Pulmonary artery endothelial cell (primary cell): ENCODE measurements at regions not wholly inside any gene's neighbourhood (a gene's known extent, or its start where the extent isn't known, plus 50 kb on each side); places are given as distances from the start of the nearest gene placed in this dataset.

Experiments used
- DNase-seq: peaks from one replicate; pipeline ENCODE4 v3.0.0-alpha.2; 2011; ENCODE audit warnings: low read depth, low spot score

GRCh38 chr6:113331021-113331420 is 526.1 kb upstream of the MARCKS start:
- no peak for DNase-seq

DNA sequence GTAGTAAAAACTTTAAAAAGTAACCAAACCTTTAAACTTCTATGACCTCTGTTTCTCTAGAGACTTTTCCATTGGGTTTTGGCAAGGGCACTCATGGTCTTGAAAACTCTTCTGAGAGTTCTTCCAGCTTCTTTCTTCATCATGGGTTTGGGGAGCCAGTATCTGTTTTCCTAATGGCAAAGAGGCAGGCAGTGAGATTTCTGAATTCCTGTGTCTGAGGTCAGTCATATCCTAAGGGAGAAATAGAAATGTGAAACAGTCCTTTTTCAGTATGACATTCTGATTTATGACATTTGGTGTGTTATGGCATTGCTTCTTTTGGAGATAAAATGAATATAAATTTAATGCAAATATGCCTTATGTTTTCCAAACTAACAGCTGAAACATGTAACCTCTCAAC is 518.5 kb upstream of the MARCKS start:
- DNase-seq, result no peak

GRCh38 chr6:113339209-113339608 is 517.9 kb upstream of the MARCKS start:
- DNase-seq, result no peak

DNA sequence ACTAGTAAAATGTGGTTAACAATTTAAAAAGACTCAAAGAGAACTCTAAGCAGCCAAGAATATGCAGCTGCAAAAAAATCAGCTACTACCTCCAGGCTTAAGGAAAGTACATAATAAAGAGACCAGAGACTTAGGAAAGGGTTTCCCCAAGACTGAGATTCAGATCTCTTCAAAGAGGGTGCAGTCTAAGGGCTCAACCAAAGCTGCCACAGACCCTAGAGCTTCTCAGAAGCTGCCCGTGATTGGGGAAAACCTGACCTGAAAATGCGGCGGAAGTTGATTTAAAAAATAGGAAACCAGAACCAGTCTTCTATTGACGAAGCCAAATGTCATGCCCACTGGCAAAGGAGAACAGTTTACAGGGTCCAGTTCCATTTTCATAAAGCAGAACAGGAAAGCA is 516.8 kb upstream of the MARCKS start:
- no peak for DNase-seq

- DNase-seq, result no peak
These were observed 513.2 kb upstream of the MARCKS start for GRCh38 chr6:113343940-113344339.

- no peak for DNase-seq
These were observed 512.2 kb upstream of the MARCKS start for GRCh38 chr6:113344969-113345368.

DNA sequence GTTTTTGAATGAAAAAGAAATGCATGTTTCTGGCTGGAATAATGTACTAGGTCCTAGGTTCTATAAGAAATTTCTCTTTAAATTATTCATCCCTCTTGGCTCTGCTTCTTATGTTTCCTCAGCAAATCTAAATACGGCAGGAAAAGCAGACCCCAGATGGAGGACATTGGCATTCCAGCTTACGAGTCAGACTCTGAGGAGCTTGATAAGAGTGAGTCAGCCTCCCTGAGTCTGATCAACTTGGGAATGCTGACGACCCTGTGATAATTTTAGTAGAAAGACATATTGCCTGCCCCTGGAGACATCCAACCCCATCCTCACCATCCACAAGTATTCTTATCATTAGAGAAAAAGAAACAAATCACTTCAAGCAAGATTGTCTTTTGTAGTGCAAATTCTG is 509.7 kb upstream of the MARCKS start:
- DNase-seq, result peak; percentile 57

DNA sequence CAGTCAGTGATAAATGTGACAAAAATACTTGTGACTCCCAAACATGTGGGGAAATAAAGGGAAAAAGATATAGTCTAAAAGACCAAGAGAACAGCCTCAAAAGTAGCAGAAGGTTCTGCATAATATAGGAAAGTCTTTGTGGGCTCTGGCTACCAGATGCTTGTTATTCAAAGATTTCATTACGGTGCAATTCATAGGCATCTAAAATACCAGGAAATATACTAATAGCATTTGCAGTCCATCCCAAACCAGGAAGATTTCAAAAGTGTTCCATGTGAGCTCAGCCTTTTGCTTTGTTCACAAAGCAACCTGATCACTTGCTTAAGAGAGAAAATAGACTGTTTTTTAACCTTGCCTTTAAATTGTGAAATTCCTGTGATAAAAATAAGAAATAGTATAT is 506.7 kb upstream of the MARCKS start:
- DNase-seq, result no peak

DNA sequence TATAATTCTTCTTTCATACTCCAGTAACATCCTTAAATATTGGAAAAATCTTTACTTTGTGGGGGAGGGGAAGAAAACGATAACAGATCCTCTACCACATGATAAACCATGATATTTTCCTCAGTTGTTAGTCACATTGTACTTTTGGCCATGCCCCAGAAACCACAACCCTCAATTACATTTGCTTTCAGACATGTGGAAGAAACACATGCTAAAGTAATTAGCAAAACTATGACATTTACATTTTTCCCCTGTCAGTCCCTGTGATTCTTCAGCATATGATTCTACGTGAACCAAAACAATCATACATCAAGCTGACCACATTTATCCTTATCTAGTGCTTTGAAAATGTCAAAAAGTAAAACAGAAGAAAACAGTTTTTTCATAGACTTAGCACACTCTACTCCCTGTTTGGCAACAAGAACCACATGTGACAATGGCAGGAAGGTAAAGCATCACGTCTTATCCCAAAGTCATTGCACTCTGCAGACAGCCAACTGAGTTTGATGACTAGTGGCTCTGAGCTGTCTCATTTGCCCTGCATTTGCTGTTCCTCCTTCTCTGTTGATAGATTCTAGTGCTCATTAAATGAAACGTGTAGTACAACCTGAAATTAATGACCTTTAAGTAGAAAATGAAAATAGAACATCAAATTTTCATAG is 505.8 kb upstream of the MARCKS start:
- DNase-seq, result no peak

DNA sequence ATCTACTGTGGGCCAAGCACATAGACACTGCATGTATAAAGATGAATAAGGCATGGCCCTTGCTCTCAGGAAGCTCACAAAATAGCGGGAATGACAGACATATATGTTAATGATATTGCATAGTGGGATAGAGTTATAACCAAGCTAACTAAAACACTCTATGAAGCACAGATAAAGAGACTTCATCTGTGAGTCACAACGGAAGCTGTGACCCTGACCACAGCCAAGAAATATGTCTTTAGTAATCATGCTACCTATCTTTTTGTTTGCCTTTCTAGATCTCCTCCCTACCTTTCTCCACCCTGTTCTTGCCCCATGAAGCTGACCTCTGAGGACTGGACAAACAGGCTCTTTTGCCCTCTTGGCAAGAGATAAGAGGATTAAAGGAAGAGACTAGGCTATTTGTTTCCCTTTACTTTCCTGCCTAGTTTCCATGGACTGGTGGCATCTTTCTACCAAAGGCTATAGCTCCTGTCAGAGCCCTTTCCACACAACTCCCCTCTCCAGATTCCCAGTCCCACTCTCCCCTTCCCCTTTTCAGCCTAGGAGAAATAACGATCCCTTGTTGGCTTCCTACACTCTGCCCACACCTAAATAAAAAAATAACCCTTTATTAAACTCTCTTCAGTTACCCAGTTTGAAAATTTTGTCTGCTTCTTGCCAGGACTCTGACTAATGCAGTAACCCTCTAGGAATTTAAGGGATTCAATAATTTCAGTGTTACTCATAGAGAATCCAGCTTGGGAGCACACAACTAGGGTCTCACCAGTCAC is 504.9 kb upstream of the MARCKS start:
- no peak for DNase-seq

GRCh38 chr6:113352831-113353230 is 504.3 kb upstream of the MARCKS start:
- no peak for DNase-seq

GRCh38 chr6:113353392-113353791 is 503.8 kb upstream of the MARCKS start:
- DNase-seq, result no peak

DNA sequence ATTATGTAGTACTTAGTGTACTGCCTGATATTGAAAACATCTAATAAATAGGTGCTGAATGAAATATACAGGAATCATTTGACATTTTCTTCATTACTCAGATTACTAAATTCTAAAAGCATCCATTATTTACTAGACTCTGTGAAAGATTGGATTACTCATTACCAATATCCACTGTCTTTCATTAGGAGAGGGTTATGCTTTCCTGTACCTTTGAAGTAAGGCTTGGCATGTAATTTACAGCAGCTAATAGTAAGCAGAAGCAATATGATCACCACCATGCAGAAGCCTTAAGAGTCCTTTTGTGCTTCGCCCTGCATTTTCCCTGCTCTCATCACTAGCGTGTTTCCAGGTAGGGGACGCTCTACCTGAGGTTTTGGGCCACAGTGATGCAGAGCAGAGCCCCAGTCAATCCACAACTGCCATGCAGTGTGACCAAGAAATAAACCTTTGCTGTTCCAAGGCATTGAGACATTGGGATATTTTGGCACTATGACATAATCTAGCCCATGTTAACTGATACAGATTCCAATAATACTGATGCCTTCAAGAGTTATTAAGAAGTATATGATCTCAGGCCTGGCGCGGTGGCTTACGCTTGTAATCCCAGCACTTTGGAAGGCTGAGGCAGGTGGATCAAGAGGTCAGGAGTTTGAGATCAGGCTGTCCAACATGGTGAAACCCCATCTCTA is 502.8 kb upstream of the MARCKS start:
- no peak for DNase-seq

DNA sequence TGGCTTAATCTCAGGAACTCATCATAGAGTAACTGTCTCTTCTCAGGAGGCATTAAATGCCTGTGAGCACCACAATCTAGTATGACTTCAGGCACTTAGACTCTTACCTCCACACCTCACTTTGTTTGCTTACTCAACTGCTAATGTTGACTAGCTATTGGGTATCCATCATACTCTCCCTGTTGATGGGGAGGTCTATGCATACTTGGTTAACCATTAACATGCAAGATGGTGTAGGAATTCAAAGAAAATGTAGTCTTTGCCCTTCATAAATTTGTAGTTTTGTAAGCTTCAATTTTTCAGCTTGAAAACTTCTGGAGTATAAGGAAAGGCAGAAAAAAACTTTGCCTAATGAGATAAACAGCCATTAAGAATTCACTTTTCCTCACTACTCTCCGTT is 501.0 kb upstream of the MARCKS start:
- DNase-seq, result no peak

DNA sequence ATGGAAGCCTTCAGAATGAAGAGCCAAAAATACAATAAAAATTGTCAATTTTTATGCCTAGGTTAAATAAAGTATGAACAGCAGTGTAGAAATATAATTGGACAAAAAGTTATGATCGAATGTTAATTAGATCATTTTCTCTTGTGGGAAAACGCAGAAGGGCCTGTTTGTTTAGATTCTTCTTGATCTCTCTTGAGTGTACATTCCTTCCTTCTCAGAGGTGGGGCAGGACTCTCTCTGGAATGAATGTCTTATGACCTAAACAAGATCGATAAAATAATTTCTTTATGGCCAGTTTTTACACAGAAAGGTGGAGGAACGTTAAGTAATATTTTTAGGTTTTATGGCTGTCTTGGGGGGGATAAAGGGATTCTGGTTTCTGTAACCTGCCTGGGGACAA is 500.1 kb upstream of the MARCKS start:
- DNase-seq, result no peak

GRCh38 chr6:113358063-113358583 is 499.0 kb upstream of the MARCKS start:
- DNase-seq, result no peak

DNA sequence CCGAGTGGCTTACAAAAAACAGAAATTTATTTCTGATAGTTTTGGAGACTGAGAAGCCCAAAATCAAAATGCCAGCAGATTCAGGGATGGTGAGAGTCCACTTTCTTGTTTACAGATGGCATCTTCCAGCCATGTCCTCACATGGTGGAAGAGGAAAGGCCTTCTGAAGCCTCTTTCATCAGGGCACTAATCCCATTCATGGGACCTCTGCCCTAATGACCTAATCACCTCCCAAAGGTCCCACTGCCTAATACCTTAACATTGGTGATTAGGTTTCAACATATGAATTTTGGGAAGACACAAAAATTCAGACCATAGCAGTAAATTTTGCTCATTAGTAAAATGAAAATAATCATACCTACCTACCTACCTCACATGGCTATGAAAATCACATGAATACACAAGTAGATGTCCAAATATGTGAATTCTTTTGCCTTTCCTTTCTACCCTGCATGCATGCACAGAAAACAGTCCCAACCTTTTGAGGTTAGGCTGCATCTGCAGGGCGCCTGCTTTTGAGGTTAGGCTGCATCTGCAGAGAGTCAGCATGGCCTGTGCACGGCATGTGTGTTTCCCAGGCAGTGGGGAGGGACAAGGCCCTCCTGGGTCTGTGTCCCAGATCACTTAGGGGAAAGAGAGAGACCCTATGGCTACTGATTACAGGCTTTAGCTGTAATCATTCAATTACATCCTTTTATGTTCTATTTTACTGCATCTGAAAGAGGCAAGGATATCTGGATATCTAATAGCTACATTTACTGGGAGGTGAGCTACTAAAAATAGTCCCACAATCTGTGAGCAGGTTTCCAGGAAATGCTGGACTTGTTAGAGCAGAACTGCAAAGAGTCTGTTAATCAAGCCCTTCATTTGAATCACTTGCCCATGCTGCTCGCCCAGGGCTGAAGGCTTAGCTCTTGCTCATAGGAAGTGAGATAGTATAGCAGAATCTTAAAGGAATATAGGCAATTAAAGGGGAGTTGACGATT is 497.7 kb upstream of the MARCKS start:
- DNase-seq, result no peak

DNA sequence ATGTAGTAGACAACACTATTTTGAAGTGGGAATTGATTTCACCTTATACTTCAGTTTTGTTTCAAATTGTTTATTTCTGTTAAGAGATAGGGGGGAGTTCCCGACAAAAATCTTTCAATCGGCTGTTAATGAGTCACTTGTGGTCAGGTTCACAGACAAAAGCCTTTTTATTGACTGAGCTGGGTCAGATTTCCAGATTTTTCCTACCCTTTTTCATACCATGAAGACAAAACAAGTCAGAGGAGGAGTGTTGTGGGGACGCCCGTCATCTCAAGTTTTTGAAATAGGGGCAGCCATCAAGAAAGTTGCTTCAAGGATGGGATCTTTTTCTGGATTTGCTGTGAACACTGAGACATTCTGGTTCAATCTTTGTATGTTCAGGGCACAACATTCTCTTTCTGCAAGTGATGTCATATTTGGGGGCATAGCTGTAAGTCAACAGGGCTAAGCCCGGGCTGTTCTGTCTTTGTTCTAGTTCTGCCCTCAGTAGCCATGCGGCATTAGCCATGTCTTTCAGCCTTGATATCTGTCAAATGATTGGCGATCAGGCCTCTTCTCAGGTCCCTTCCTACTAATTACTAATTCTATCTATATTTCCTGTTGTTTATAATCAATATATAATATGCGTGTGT is 496.0 kb upstream of the MARCKS start:
- no peak for DNase-seq

DNA sequence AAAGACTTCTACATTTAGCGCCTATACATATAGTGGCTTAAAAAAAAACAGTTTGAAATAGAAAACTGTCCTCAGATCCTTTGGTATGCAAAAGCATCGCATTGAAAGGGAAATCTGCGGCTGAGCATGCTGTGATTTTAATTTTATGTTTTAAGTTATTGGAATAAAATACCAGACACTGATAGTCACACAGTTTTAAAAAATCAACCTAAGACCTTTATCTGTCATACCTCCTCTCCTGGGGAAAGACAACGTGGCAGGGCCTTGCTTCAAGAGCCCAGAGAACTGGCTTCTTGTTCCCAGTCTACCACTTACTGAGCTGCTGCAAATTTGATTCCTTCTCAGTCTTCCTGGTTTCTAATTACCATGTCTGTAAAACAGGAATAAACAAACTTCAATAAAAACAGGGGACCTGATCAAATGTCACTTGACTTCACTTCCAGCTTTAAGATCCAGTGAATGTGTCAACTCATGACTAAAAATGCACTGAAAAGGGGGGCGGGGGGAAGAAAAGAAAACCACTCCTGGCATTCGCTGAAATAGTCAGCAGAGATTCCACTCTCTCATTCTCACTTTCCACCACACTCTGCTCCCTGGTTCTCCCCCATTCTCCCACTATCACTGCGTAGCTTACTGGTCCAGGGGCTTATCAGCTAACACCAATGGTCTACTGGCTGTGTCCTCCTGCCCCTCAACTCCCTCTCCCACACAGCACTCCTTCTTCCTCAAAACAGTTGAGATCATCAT is 494.7 kb upstream of the MARCKS start:
- DNase-seq, result no peak
